DND-41 (cell line): ENCODE measurements at regions not wholly inside any gene's neighbourhood (a gene's known extent, or its start where the extent isn't known, plus 50 kb on each side); places are given as distances from the start of the nearest gene placed in this dataset.
A peak's percentile ranks its signal among the peaks of the same experiment; 100 is the strongest.

ENCODE experiments used
- ATAC-seq: fragments of 200-7000 bp; cut with Tn5 transposase; 3 replicates; pipeline ENCODE4 v1.9.1; 2021; ENCODE audit warnings: low read depth; ENCODE audit not compliant: insufficient read depth
- DNase-seq: peaks from one replicate; pipeline ENCODE4 v3.0.0-alpha.2; 2020
- H2AFZ ChIP-seq: 2 replicates; pipeline ENCODE4 v1.6.0; 2012; ENCODE audit warnings: low read depth, low read length
- H3K27ac ChIP-seq: 2 replicates; pipeline ENCODE4 v1.5.1; 2012; ENCODE audit warnings: low read length, inconsistent platforms
- H3K27me3 ChIP-seq: fragments of 200-600 bp; sonication (generic); 2 replicates; pipeline ENCODE4 v1.6.0; 2012; ENCODE audit warnings: low read length, mild to moderate bottlenecking, inconsistent platforms; ENCODE audit not compliant: insufficient read depth, poor library complexity
- H3K36me3 ChIP-seq: 2 replicates; pipeline ENCODE4 v1.5.1; 2012; ENCODE audit warnings: low read length, inconsistent platforms; ENCODE audit not compliant: insufficient read depth
- H3K4me1 ChIP-seq: 2 replicates; pipeline ENCODE4 v1.5.1; 2012; ENCODE audit warnings: mild to moderate bottlenecking, low read length; ENCODE audit not compliant: insufficient read depth
- H3K4me2 ChIP-seq: 2 replicates; pipeline ENCODE4 v1.6.0; 2012; ENCODE audit warnings: mild to moderate bottlenecking, moderate library complexity, low read length, inconsistent platforms; ENCODE audit not compliant: insufficient read depth
- H3K4me3 ChIP-seq, 2 experiments: fragments of 200-600 bp in 1 of 2; shearing (Covaris generic) in 1 of 2; 2 replicates each; pipeline ENCODE4 v1.5.1; 2012 to 2016; ENCODE audit warnings: inconsistent platforms in 2 of 2, low read length in 2 of 2, mild to moderate bottlenecking in 2 of 2, low read depth in 1 of 2, moderate library complexity in 1 of 2
- H3K79me2 ChIP-seq: 2 replicates; pipeline ENCODE4 v1.6.0; 2012; ENCODE audit warnings: low read length, inconsistent platforms; ENCODE audit not compliant: insufficient read depth
- H3K9ac ChIP-seq: 2 replicates; pipeline ENCODE4 v1.6.0; 2012; ENCODE audit warnings: low read depth, mild to moderate bottlenecking, inconsistent platforms, low read length, moderate library complexity
- H3K9me3 ChIP-seq: 2 replicates; pipeline ENCODE4 v1.5.1; 2012; ENCODE audit warnings: low read length, moderate library complexity, mild to moderate bottlenecking, inconsistent platforms; ENCODE audit not compliant: insufficient read depth, severe bottlenecking
- H4K20me1 ChIP-seq: 2 replicates; pipeline ENCODE4 v1.6.0; 2012; ENCODE audit warnings: low read length; ENCODE audit not compliant: insufficient read depth
- CTCF ChIP-seq: IDR thresholded peaks from 2 replicates; pipeline ENCODE4 v1.5.1; 2012; ENCODE audit warnings: borderline replicate concordance, low read length, moderate library complexity, mild to moderate bottlenecking; ENCODE audit not compliant: poor library complexity, severe bottlenecking; ENCODE audit errors: extremely low read depth
- EZH2 ChIP-seq: IDR thresholded peaks from 3 replicates; pipeline ENCODE4 v1.6.1; 2012; ENCODE audit warnings: borderline replicate concordance, low read depth, mild to moderate bottlenecking, moderate library complexity, low read length, inconsistent platforms; ENCODE audit not compliant: severe bottlenecking

GRCh38 chr1:56410405-56410804, 169.0 kb downstream of the PLPP3 start:
- ATAC-seq, result no peak
- no peak overlapping the region for H2AFZ ChIP-seq
- no peak for TF ChIP-seq CTCF
- no peaks in the 10 kb centered on the region for H3K27me3 ChIP-seq
- H3K36me3 ChIP-seq, result no peaks in the 10 kb centered on the region
- DNase-seq, result no peak
- H3K79me2 ChIP-seq, result no peaks in the 10 kb centered on the region
- H3K4me2 ChIP-seq, result no peak overlapping the region
- no peaks in the 10 kb centered on the region for H3K4me1 ChIP-seq
- no peaks in the 10 kb centered on the region for H3K9me3 ChIP-seq
- no peak overlapping the region for H3K4me3 ChIP-seq
- no peaks in the 10 kb centered on the region for H4K20me1 ChIP-seq
- H3K27ac ChIP-seq, result no peak overlapping the region
- no peak overlapping the region for H3K9ac ChIP-seq

- H3K9ac ChIP-seq, result no peak overlapping the region
- no peak overlapping the region for H2AFZ ChIP-seq
- no peaks in the 10 kb centered on the region for H3K4me1 ChIP-seq
- DNase-seq, result peak; percentile 7
- H3K4me2 ChIP-seq, result no peak overlapping the region
- TF ChIP-seq CTCF (peak; percentile 46), EZH2 (no peak)
- no peak overlapping the region for H3K4me3 ChIP-seq
- no peaks in the 10 kb centered on the region for H3K36me3 ChIP-seq
- ATAC-seq, result no peak
- no peak overlapping the region for H3K27ac ChIP-seq
- H3K27me3 ChIP-seq, result no peaks in the 10 kb centered on the region
- H4K20me1 ChIP-seq, result no peaks in the 10 kb centered on the region
- H3K79me2 ChIP-seq, result no peaks in the 10 kb centered on the region
- H3K9me3 ChIP-seq, result no peaks in the 10 kb centered on the region
These were observed 170.2 kb downstream of the PLPP3 start for GRCh38 chr1:56409112-56409691.

- Histone ChIP-seq H2AFZ (no peak overlapping the region), H3K9ac (no peak overlapping the region), H3K4me3 (no peak overlapping the region), H3K27me3 (no peaks in the 10 kb centered on the region), H3K4me1 (no peaks in the 10 kb centered on the region), H3K79me2 (no peaks in the 10 kb centered on the region), H4K20me1 (no peaks in the 10 kb centered on the region), H3K4me2 (no peak overlapping the region), H3K36me3 (no peaks in the 10 kb centered on the region), H3K27ac (no peak overlapping the region), H3K9me3 (no peaks in the 10 kb centered on the region)
- no peak for ATAC-seq
- TF ChIP-seq CTCF (no peak), EZH2 (no peak)
- DNase-seq, result no peak
These were observed 172.5 kb downstream of the PLPP3 start for GRCh38 chr1:56406821-56407220.

- H3K4me3 ChIP-seq, result no peak overlapping the region
- H3K4me1 ChIP-seq, result no peaks in the 10 kb centered on the region
- no peak overlapping the region for H3K27ac ChIP-seq
- no peaks in the 10 kb centered on the region for H3K9me3 ChIP-seq
- no peak overlapping the region for H3K9ac ChIP-seq
- H4K20me1 ChIP-seq, result no peaks in the 10 kb centered on the region
- no peaks in the 10 kb centered on the region for H3K27me3 ChIP-seq
- TF ChIP-seq EZH2 (no peak), CTCF (no peak)
- H2AFZ ChIP-seq, result no peak overlapping the region
- H3K4me2 ChIP-seq, result no peak overlapping the region
- DNase-seq (no peak), ATAC-seq (no peak)
- no peaks in the 10 kb centered on the region for H3K36me3 ChIP-seq
- no peaks in the 10 kb centered on the region for H3K79me2 ChIP-seq
These were observed 174.8 kb downstream of the PLPP3 start for GRCh38 chr1:56404561-56405030.
